ENCODE measurements at regions not wholly inside any gene's neighbourhood (a gene's known extent, or its start where the extent isn't known, plus 50 kb on each side); places are given as distances from the start of the nearest gene placed in this dataset.

GRCh38 chr3:124275412-124275811, 283.5 kb upstream of the ROPN1 start:
- TF ChIP-seq, protein P1, sequence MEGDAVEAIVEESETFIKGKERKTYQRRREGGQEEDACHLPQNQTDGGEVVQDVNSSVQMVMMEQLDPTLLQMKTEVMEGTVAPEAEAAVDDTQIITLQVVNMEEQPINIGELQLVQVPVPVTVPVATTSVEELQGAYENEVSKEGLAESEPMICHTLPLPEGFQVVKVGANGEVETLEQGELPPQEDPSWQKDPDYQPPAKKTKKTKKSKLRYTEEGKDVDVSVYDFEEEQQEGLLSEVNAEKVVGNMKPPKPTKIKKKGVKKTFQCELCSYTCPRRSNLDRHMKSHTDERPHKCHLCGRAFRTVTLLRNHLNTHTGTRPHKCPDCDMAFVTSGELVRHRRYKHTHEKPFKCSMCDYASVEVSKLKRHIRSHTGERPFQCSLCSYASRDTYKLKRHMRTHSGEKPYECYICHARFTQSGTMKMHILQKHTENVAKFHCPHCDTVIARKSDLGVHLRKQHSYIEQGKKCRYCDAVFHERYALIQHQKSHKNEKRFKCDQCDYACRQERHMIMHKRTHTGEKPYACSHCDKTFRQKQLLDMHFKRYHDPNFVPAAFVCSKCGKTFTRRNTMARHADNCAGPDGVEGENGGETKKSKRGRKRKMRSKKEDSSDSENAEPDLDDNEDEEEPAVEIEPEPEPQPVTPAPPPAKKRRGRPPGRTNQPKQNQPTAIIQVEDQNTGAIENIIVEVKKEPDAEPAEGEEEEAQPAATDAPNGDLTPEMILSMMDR (IDR thresholded peaks at IDR 0.05), result no peak
- H3K4me1 Mint-ChIP-seq, result peaks cover 37% of the 10 kb centered on the region
- no peak for DNase-seq
- peaks cover 25% of the 10 kb centered on the region for H3K36me3 Mint-ChIP-seq (ENCODE audit: low read depth)
- H3K4me3 Mint-ChIP-seq, result no peak overlapping the region
- peaks cover 6% of the 10 kb centered on the region for H3K27me3 Mint-ChIP-seq (ENCODE audit: low read depth, poor library complexity)
- no peak overlapping the region for H3K27ac Mint-ChIP-seq
- no peaks in the 10 kb centered on the region for H3K9me3 Mint-ChIP-seq

- peaks cover 25% of the 10 kb centered on the region for H3K36me3 Mint-ChIP-seq (ENCODE audit: low read depth)
- TF ChIP-seq, protein P1 (IDR thresholded peaks at IDR 0.05), result no peak
- no peak overlapping the region for H3K4me3 Mint-ChIP-seq
- H3K27me3 Mint-ChIP-seq (ENCODE audit: low read depth, poor library complexity), result peaks cover 6% of the 10 kb centered on the region
- no peak overlapping the region for H3K27ac Mint-ChIP-seq
- peaks cover 37% of the 10 kb centered on the region for H3K4me1 Mint-ChIP-seq
- H3K9me3 Mint-ChIP-seq, result no peaks in the 10 kb centered on the region
- no peak for DNase-seq
Observed at GRCh38 chr3:124276133-124276532, 284.2 kb upstream of the ROPN1 start.

GRCh38 chr3:124276539-124277143, 284.7 kb upstream of the ROPN1 start:
- Mint-ChIP-seq H3K4me3 (no peak overlapping the region), H3K9me3 (no peaks in the 10 kb centered on the region), H3K4me1 (peaks cover 40% of the 10 kb centered on the region), H3K36me3 (ENCODE audit: low read depth) (peaks cover 25% of the 10 kb centered on the region), H3K27me3 (ENCODE audit: low read depth, poor library complexity) (peaks cover 8% of the 10 kb centered on the region), H3K27ac (peak overlapping the region; percentile 15)
- TF ChIP-seq, protein P1 (IDR thresholded peaks at IDR 0.05), result no peak
- no peak for DNase-seq

GRCh38 chr3:124277144-124277890, 285.4 kb upstream of the ROPN1 start:
- peaks cover 25% of the 10 kb centered on the region for H3K36me3 Mint-ChIP-seq (ENCODE audit: low read depth)
- H3K27ac Mint-ChIP-seq, result no peak overlapping the region

DNA sequence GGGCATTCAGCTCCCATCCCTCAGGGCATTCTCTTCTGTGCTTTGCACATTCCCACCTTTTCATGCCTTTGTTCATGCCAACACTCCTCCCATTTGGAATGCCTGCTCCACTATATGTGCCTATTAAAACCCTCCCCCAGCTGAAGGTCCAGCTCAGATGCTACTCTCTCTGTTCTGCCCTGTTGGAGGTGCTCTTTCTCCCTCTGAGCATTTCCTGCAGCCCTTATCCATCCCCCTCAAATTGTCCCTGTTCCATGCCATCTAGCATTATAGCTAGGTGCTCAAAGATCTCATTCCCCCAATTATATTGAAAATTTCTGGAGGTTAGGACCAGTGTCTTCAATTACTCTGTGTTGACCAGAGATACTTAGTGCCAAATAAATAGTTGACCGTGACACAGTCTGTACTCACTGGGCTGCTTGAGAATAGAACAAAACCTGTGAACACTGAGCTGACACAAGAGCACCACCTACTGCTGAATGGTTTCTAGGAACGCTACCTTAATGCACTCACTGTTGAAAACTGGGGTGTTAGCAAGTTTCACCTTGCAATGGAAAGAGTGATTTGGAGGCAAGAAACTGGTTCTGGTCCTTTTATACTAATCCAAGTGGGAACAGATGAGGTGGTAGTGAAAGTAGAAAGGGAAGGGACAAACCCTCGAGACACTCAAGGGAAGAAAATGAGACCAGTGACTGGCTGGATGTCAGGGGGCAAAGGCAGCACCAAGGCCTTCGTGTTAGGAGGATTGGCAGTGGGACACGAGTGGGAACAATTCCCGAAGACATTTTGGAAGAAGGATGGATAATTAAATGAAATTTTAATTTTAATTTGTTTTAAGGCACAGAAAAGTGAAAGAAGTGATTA, 289.8 kb upstream of the ROPN1 start:
- peaks cover 19% of the 10 kb centered on the region for H3K4me1 Mint-ChIP-seq
- no peak overlapping the region for H3K4me3 Mint-ChIP-seq
- H3K27me3 Mint-ChIP-seq (ENCODE audit: low read depth, poor library complexity), result peaks cover 3% of the 10 kb centered on the region
- no peak for DNase-seq
- H3K36me3 Mint-ChIP-seq (ENCODE audit: low read depth), result peaks cover 11% of the 10 kb centered on the region
- H3K27ac Mint-ChIP-seq, result no peak overlapping the region
- TF ChIP-seq, protein P1 (IDR thresholded peaks at IDR 0.05), result peak; percentile 34
- no peaks in the 10 kb centered on the region for H3K9me3 Mint-ChIP-seq

More at GRCh38 chr3:124277144-124277890, 285.4 kb upstream of the ROPN1 start:
- peaks cover 9% of the 10 kb centered on the region for H3K27me3 Mint-ChIP-seq (ENCODE audit: low read depth, poor library complexity)
- H3K4me1 Mint-ChIP-seq, result peaks cover 42% of the 10 kb centered on the region
- no peak for DNase-seq
- TF ChIP-seq, protein P1 (IDR thresholded peaks at IDR 0.05), result no peak
- no peaks in the 10 kb centered on the region for H3K9me3 Mint-ChIP-seq
- H3K4me3 Mint-ChIP-seq, result no peak overlapping the region

Measured in nephron progenitor cell (in vitro differentiated cells).